Skin of body (tissue), 1 donor: ENCODE measurements at regions not wholly inside any gene's neighbourhood (a gene's known extent, or its start where the extent isn't known, plus 50 kb on each side); places are given as distances from the start of the nearest gene placed in this dataset.

ENCODE experiments used
- DNase-seq: peaks from one replicate; lab custom pipeline; 2025; lab: John Stamatoyannopoulos, UW

GRCh38 chr5:147168578-147169327 lies 66.1 kb upstream of the STK32A start:
- no peak for DNase-seq

- no peak for DNase-seq
These were observed 65.4 kb upstream of the STK32A start for GRCh38 chr5:147169399-147169798.

- DNase-seq = no peak
These were observed 64.9 kb upstream of the STK32A start for GRCh38 chr5:147169901-147170300.

GRCh38 chr5:147170603-147171002 lies 64.2 kb upstream of the STK32A start:
- no peak for DNase-seq

GRCh38 chr5:147174671-147175265 lies 60.1 kb upstream of the STK32A start:
- DNase-seq = no peak

GRCh38 chr5:147175516-147176097 lies 59.2 kb upstream of the STK32A start:
- DNase-seq = no peak

- DNase-seq = no peak
These were observed 58.4 kb upstream of the STK32A start for GRCh38 chr5:147176422-147176821.

- no peak for DNase-seq
These were observed 57.5 kb upstream of the STK32A start for GRCh38 chr5:147177125-147177840.

- DNase-seq = no peak
These were observed 55.2 kb upstream of the STK32A start for GRCh38 chr5:147179562-147180147.

- DNase-seq = no peak
These were observed 54.1 kb upstream of the STK32A start for GRCh38 chr5:147180751-147181150.
